Tongue (tissue), 1 donor: ENCODE measurements at regions not wholly inside any gene's neighbourhood (a gene's known extent, or its start where the extent isn't known, plus 50 kb on each side); places are given as distances from the start of the nearest gene placed in this dataset.
"Not testable (repeated sequence)": the region's sequence is repeated elsewhere in the genome, so short reads cannot be mapped to it uniquely, and the experiment has no call there.

Source experiments
- DNase-seq: peaks from one replicate; pipeline ENCODE4 v3.0.0-alpha.2; 2015

- DNase-seq: no peak
Measured at GRCh38 chr7:148514236-148514635, 76.3 kb upstream of the C7orf33 start.

DNA sequence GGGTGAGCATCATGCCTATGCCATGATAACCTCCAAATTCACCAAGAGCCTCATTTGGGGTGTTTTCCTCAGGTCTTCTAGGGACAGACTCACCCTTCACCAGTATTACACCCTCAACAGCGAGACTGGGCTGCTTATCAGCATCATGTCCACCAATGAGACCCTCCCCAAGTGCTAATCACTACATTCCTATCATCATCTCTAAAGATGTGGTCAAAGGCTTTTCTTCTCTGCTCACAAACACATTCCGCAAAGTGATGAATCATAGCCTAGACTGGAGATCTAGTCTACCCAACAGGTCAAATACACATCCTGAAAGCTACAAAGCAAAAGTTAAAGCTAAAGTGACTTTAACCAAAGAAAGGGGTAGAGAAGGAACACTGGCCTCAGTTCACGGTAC, 75.3 kb upstream of the C7orf33 start:
- no peak for DNase-seq

GRCh38 chr7:148515728-148516695, 74.6 kb upstream of the C7orf33 start:
- no peak for DNase-seq

DNA sequence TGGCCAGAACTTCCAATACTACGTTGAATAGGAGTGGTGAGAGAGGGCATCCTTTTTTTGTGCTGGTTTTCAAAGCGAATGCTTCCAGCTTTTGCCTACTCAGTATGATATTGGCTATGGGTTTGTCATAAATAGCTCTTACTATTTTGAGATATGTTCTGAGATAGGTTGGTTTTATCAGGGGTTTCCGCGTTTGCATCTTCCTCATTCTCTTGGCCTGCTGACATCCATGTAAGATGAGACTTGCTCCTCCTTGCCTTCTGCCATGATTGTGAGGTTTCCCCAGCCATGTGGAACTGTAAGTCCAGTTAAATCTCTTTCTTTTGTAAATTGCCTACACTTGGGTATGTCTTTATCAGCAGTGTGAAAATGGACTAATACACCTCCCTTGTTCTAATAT, 71.2 kb upstream of the C7orf33 start:
- not testable (repeated sequence) for DNase-seq

- peak; percentile 43 for DNase-seq
Measured at GRCh38 chr7:148521271-148521670, 69.3 kb upstream of the C7orf33 start.

GRCh38 chr7:148523550-148523949, 67.0 kb upstream of the C7orf33 start:
- DNase-seq: no peak

- DNase-seq: no peak
Measured at GRCh38 chr7:148524479-148525224, 65.9 kb upstream of the C7orf33 start.

- DNase-seq: peak; percentile 74
Measured at GRCh38 chr7:148527717-148528168, 62.8 kb upstream of the C7orf33 start.

- peak; percentile 39 for DNase-seq
Measured at GRCh38 chr7:148535217-148535616, 55.3 kb upstream of the C7orf33 start.

- no peak for DNase-seq
Measured at GRCh38 chr7:148537435-148537834, 53.1 kb upstream of the C7orf33 start.

GRCh38 chr7:148540041-148540738, 50.4 kb upstream of the C7orf33 start:
- no peak for DNase-seq
